Ovary (tissue), 7 donors: ENCODE measurements at regions not wholly inside any gene's neighbourhood (a gene's known extent, or its start where the extent isn't known, plus 50 kb on each side); places are given as distances from the start of the nearest gene placed in this dataset.

Source experiments
- DNase-seq, 5 donors: peaks; one replicate each; pipeline ENCODE4 v3.0.0-alpha.2; 2019 to 2020
- H3K27ac ChIP-seq, 2 donors: fragments of 200-600 bp; one replicate each; pipeline versions ENCODE4 v1.5.1 to v1.8.0; 2019 to 2022
- H3K27me3 ChIP-seq: fragments of 200-600 bp; one replicate; pipeline ENCODE4 v1.8.0; 2022
- H3K36me3 ChIP-seq: fragments of 200-600 bp; sonication (generic); one replicate; pipeline ENCODE4 v1.5.1; 2019
- H3K4me1 ChIP-seq: one replicate; pipeline ENCODE4 v1.8.1; 2013; ENCODE audit warnings: mild to moderate bottlenecking, moderate library complexity; ENCODE audit not compliant: insufficient read depth
- H3K4me3 ChIP-seq: fragments of 200-600 bp; sonication (generic); one replicate; pipeline ENCODE4 v1.5.1; 2017
- H3K9me3 ChIP-seq, 2 donors: fragments of 200-600 bp in 1 of 2; sonication (generic) in 1 of 2; one replicate each; pipeline versions ENCODE4 v1.5.1 to v1.8.1; 2013 to 2019; ENCODE audit warnings: mild to moderate bottlenecking in 1 of 2, moderate library complexity in 1 of 2
- CTCF ChIP-seq, 3 donors: fragments of 450-650 bp in 2 of 3; fragments of 200-600 bp in 1 of 3; IDR thresholded peaks; one replicate each; pipeline versions ENCODE4 v1.5.1 to v1.8.0; 2016 to 2022; ENCODE audit warnings: antibody characterized with exemption in 3 of 3, mild to moderate bottlenecking in 1 of 3
- EP300 ChIP-seq: sonication (generic); formaldehyde crosslinking; IDR thresholded peaks from one replicate; pipeline ENCODE4 v1.6.1; 2017; ENCODE audit warnings: antibody characterized with exemption
- POLR2A ChIP-seq: fragments of 450-650 bp; IDR thresholded peaks from one replicate; pipeline ENCODE4 v1.6.1; 2017; ENCODE audit warnings: antibody characterized with exemption, mild to moderate bottlenecking, moderate library complexity
- WGBS, 3 donors: extraction: QIAGEN DNeasy Blood & Tissue Kit in 1 of 3; methylation state at CpG; one replicate each; pipeline versions ENCODE4 v1.1.5 to v1.1.7; 2013 to 2017; 5-methylcytosine and 5-hydroxymethylcytosine counted together
- intact Hi-C, 4 donors: fragments of 100-400 bp; cut with DNase I; formaldehyde crosslinking; loops; one replicate each; pipeline versions ENCODE4 v1.11.0 to v1.15.1; 2022 to 2023
- donor health status: DM: no; HTN: no; CAD: no; lungs with moderate emphysema.
- donor health status: DM: no; HTN: no; CAD: no.
- donor health status: Bipolar disorder and iron deficiency.
- donor health status: DM: no; HTN: no; CAD: no.
- donor health status: DM: yes; HTN: yes; CAD: no.

- WGBS, 3 donors = 48 to 73% (median 57%) methylated on average over 3 of the region's 3 CpGs
- DNase-seq = no peak
- H3K4me1 ChIP-seq = no peaks in the 10 kb centered on the region
- H3K36me3 ChIP-seq = no peaks in the 10 kb centered on the region
- H3K4me3 ChIP-seq = no peak overlapping the region
- no peak for TF ChIP-seq POLR2A
- TF ChIP-seq EP300 = no peak
- no peak for TF ChIP-seq CTCF (IDR thresholded peaks at IDR 0.05)
- no peak overlapping the region for H3K27ac ChIP-seq
- H3K27me3 ChIP-seq = no peaks in the 10 kb centered on the region
- H3K9me3 ChIP-seq = no peaks in the 10 kb centered on the region
- intact Hi-C loops = no loop called here
Observed at GRCh38 chr12:131593406-131593805, 117.5 kb upstream of the SFSWAP start.

GRCh38 chr12:131596115-131596514 is 114.8 kb upstream of the SFSWAP start:
- Histone ChIP-seq H3K27me3 (no peaks in the 10 kb centered on the region), H3K36me3 (no peaks in the 10 kb centered on the region), H3K9me3 (no peaks in the 10 kb centered on the region), H3K27ac (no peak overlapping the region), H3K4me3 (no peak overlapping the region), H3K4me1 (no peaks in the 10 kb centered on the region)
- DNase-seq = no peak
- WGBS, 3 donors = 75 to 86% (median 81%) methylated on average over 5 of the region's 5 CpGs
- intact Hi-C loops = no loop called here
- TF ChIP-seq CTCF (IDR thresholded peaks at IDR 0.05) (no peak), EP300 (no peak), POLR2A (no peak)

- intact Hi-C loops = no loop called here
- TF ChIP-seq CTCF (IDR thresholded peaks at IDR 0.05) (no peak), EP300 (no peak), POLR2A (no peak)
- 47 to 58% (median 54%) methylated on average over 7 of the region's 7 CpGs for WGBS, 3 donors
- H3K27ac ChIP-seq = no peak overlapping the region
- H3K4me1 ChIP-seq = no peaks in the 10 kb centered on the region
- no peaks in the 10 kb centered on the region for H3K27me3 ChIP-seq
- no peaks in the 10 kb centered on the region for H3K36me3 ChIP-seq
- no peak for DNase-seq
- no peak overlapping the region for H3K4me3 ChIP-seq
- no peaks in the 10 kb centered on the region for H3K9me3 ChIP-seq
Observed at GRCh38 chr12:131597333-131597732, 113.6 kb upstream of the SFSWAP start.

- no peaks in the 10 kb centered on the region for H3K27me3 ChIP-seq
- no peaks in the 10 kb centered on the region for H3K36me3 ChIP-seq
- DNase-seq = no peak
- no peaks in the 10 kb centered on the region for H3K9me3 ChIP-seq
- TF ChIP-seq CTCF (IDR thresholded peaks at IDR 0.05) = no peak
- TF ChIP-seq POLR2A = no peak
- TF ChIP-seq EP300 = no peak
- WGBS, 3 donors = 62 to 70% (median 69%) methylated on average over 5 of the region's 5 CpGs
- H3K27ac ChIP-seq = no peak overlapping the region
- H3K4me1 ChIP-seq = no peaks in the 10 kb centered on the region
- no peak overlapping the region for H3K4me3 ChIP-seq
- intact Hi-C loops = no loop called here
Observed at GRCh38 chr12:131598717-131599116, 112.2 kb upstream of the SFSWAP start.
